ENCODE measurements at regions not wholly inside any gene's neighbourhood (a gene's known extent, or its start where the extent isn't known, plus 50 kb on each side); places are given as distances from the start of the nearest gene placed in this dataset.
"Not testable (repeated sequence)": the region's sequence is repeated elsewhere in the genome, so short reads cannot be mapped to it uniquely, and the experiment has no call there.

- no peaks in the 10 kb centered on the region for H3K4me1 ChIP-seq
- no peak overlapping the region for H3K27ac ChIP-seq
- H3K27me3 ChIP-seq (ENCODE audit: control insufficient read depth, insufficient read depth, low read length), result no peaks in the 10 kb centered on the region
- H3K4me2 ChIP-seq (ENCODE audit: low read length), result no peak overlapping the region
- no peak overlapping the region for H3K9ac ChIP-seq
- no peak overlapping the region for H3K4me3 ChIP-seq (ENCODE audit: low read depth, low read length)
- H3K36me3 ChIP-seq (ENCODE audit: control insufficient read depth, insufficient read depth, low read length), result no peaks in the 10 kb centered on the region
- H3K79me2 ChIP-seq, result no peaks in the 10 kb centered on the region
- no peak overlapping the region for H2AFZ ChIP-seq
- TF ChIP-seq, protein P1, sequence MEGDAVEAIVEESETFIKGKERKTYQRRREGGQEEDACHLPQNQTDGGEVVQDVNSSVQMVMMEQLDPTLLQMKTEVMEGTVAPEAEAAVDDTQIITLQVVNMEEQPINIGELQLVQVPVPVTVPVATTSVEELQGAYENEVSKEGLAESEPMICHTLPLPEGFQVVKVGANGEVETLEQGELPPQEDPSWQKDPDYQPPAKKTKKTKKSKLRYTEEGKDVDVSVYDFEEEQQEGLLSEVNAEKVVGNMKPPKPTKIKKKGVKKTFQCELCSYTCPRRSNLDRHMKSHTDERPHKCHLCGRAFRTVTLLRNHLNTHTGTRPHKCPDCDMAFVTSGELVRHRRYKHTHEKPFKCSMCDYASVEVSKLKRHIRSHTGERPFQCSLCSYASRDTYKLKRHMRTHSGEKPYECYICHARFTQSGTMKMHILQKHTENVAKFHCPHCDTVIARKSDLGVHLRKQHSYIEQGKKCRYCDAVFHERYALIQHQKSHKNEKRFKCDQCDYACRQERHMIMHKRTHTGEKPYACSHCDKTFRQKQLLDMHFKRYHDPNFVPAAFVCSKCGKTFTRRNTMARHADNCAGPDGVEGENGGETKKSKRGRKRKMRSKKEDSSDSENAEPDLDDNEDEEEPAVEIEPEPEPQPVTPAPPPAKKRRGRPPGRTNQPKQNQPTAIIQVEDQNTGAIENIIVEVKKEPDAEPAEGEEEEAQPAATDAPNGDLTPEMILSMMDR (IDR thresholded peaks at IDR 0.05), result no peak
- H3K9me3 ChIP-seq (ENCODE audit: control insufficient read depth, low read length), result no peaks in the 10 kb centered on the region
These were observed 308.2 kb downstream of the PPP1R3A start for GRCh38 chr7:113610572-113610971.

- no peaks in the 10 kb centered on the region for H3K36me3 ChIP-seq (ENCODE audit: control insufficient read depth, insufficient read depth, low read length)
- no peaks in the 10 kb centered on the region for H3K27me3 ChIP-seq (ENCODE audit: control insufficient read depth, insufficient read depth, low read length)
- no peak overlapping the region for H3K4me2 ChIP-seq (ENCODE audit: low read length)
- H3K9ac ChIP-seq, result no peak overlapping the region
- no peak overlapping the region for H3K27ac ChIP-seq
- TF ChIP-seq, protein P1 (IDR thresholded peaks at IDR 0.05), result no peak
- H3K4me1 ChIP-seq, result no peaks in the 10 kb centered on the region
- no peak overlapping the region for H2AFZ ChIP-seq
- no peaks in the 10 kb centered on the region for H3K9me3 ChIP-seq (ENCODE audit: control insufficient read depth, low read length)
- H3K79me2 ChIP-seq, result no peaks in the 10 kb centered on the region
- no peak overlapping the region for H3K4me3 ChIP-seq (ENCODE audit: low read depth, low read length)
These were observed 310.0 kb downstream of the PPP1R3A start for GRCh38 chr7:113608782-113609181.

GRCh38 chr7:113606325-113606724 lies 312.5 kb downstream of the PPP1R3A start:
- TF ChIP-seq, protein P1 (IDR thresholded peaks at IDR 0.05), result no peak
- Histone ChIP-seq H3K27ac (no peak overlapping the region), H3K9ac (no peak overlapping the region)

DNA sequence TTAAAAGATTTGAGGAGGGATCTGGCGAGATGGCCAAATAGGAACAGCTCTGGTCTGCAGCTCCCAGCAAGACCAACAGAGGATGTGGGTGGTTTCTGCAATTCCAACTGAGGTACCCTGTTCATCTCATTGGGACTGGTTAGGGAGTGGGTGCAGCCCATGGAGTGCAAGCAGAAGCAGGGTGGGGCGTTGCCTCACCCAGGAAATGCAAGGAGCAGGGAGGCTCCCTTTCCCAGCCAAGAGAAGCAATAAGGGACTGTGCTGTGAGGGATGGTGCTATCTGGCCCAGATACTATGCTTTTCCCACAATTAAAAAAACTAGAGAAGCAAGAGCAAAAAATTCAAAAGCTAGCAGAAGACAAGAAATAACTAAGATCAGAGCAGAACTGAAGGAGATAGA lies 318.4 kb downstream of the PPP1R3A start:
- H3K4me1 ChIP-seq; H3K79me2 ChIP-seq; H3K4me3 ChIP-seq (ENCODE audit: low read depth, low read length); H3K4me2 ChIP-seq (ENCODE audit: low read length); H3K9me3 ChIP-seq (ENCODE audit: control insufficient read depth, low read length); H3K27me3 ChIP-seq (ENCODE audit: control insufficient read depth, insufficient read depth, low read length); H2AFZ ChIP-seq; H3K36me3 ChIP-seq (ENCODE audit: control insufficient read depth, insufficient read depth, low read length); H3K9ac ChIP-seq; H3K27ac ChIP-seq: not testable (repeated sequence)

More at GRCh38 chr7:113606325-113606724, 312.5 kb downstream of the PPP1R3A start:
- no peak overlapping the region for H3K4me2 ChIP-seq (ENCODE audit: low read length)
- no peak overlapping the region for H3K4me3 ChIP-seq (ENCODE audit: low read depth, low read length)
- H3K79me2 ChIP-seq, result no peaks in the 10 kb centered on the region
- no peak overlapping the region for H2AFZ ChIP-seq
- no peaks in the 10 kb centered on the region for H3K36me3 ChIP-seq (ENCODE audit: control insufficient read depth, insufficient read depth, low read length)
- H3K4me1 ChIP-seq, result no peaks in the 10 kb centered on the region
- H3K27me3 ChIP-seq (ENCODE audit: control insufficient read depth, insufficient read depth, low read length), result no peaks in the 10 kb centered on the region
- no peaks in the 10 kb centered on the region for H3K9me3 ChIP-seq (ENCODE audit: control insufficient read depth, low read length)

DNA sequence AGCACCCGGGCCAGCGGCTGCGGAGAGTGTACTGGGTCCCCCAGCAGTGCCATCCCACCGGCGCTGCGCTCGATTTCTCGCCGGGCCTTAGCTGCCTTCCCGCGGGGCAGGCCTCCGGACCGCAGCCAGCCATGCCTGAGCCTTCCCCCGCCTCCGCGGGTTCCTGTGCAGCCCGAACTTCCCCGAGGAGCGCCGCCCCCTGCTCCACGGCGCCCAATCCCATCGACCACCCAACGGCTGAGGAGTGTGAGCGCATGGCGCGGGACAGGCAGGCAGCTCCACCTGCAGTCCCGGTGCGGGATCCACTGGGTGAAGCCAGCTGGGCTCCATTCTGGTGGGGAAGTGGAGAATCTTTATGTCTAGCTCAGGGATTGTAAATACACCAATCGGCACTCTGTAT lies 325.4 kb downstream of the PPP1R3A start:
- H3K4me1 ChIP-seq; H3K79me2 ChIP-seq; H3K4me3 ChIP-seq (ENCODE audit: low read depth, low read length); H3K4me2 ChIP-seq (ENCODE audit: low read length); H3K9me3 ChIP-seq (ENCODE audit: control insufficient read depth, low read length); H2AFZ ChIP-seq; H3K36me3 ChIP-seq (ENCODE audit: control insufficient read depth, insufficient read depth, low read length); H3K27ac ChIP-seq; H3K9ac ChIP-seq; H3K27me3 ChIP-seq (ENCODE audit: control insufficient read depth, insufficient read depth, low read length): not testable (repeated sequence)

GRCh38 chr7:113592924-113593323 lies 325.9 kb downstream of the PPP1R3A start:
- not testable (repeated sequence) for H3K4me1 ChIP-seq; H3K4me3 ChIP-seq (ENCODE audit: low read depth, low read length); H3K36me3 ChIP-seq (ENCODE audit: control insufficient read depth, insufficient read depth, low read length); H2AFZ ChIP-seq; H3K79me2 ChIP-seq; H3K9ac ChIP-seq; H3K27ac ChIP-seq; H3K4me2 ChIP-seq (ENCODE audit: low read length); H3K9me3 ChIP-seq (ENCODE audit: control insufficient read depth, low read length); H3K27me3 ChIP-seq (ENCODE audit: control insufficient read depth, insufficient read depth, low read length)

All from parathyroid adenoma (tissue), 2 donors.